Neuronal stem cell (in vitro differentiated cells): ENCODE measurements at regions not wholly inside any gene's neighbourhood (a gene's known extent, or its start where the extent isn't known, plus 50 kb on each side); places are given as distances from the start of the nearest gene placed in this dataset.
"Not testable (repeated sequence)": the region's sequence is repeated elsewhere in the genome, so short reads cannot be mapped to it uniquely, and the experiment has no call there.

ENCODE experiments used
- DNase-seq: peaks from one replicate; pipeline ENCODE4 v3.0.0-alpha.2; 2013; ENCODE audit warnings: low spot score
- H2AFZ ChIP-seq: one replicate; pipeline ENCODE4 v1.6.1; 2013; ENCODE audit warnings: mild to moderate bottlenecking, low read length, inconsistent platforms
- H2AK5ac ChIP-seq: 2 replicates; pipeline ENCODE4 v1.6.1; 2013; ENCODE audit warnings: low read depth, mild to moderate bottlenecking, inconsistent platforms, low read length, moderate library complexity, mixed read lengths
- H2BK120ac ChIP-seq: 2 replicates; pipeline ENCODE4 v1.6.1; 2013; ENCODE audit warnings: low read depth, mild to moderate bottlenecking, inconsistent platforms, low read length, moderate library complexity, mixed read lengths
- H2BK12ac ChIP-seq: one replicate; pipeline ENCODE4 v1.6.1; 2013; ENCODE audit warnings: low read length, inconsistent platforms
- H2BK15ac ChIP-seq: 2 replicates; pipeline ENCODE4 v1.6.1; 2013; ENCODE audit warnings: mild to moderate bottlenecking, low read length, inconsistent platforms, mixed read lengths
- H2BK5ac ChIP-seq: one replicate; pipeline ENCODE4 v1.6.1; 2013; ENCODE audit warnings: inconsistent platforms, mild to moderate bottlenecking, low read length, moderate library complexity
- H3K14ac ChIP-seq: one replicate; pipeline ENCODE4 v1.6.1; 2013; ENCODE audit warnings: low read length, inconsistent platforms
- H3K18ac ChIP-seq: 2 replicates; pipeline ENCODE4 v1.6.1; 2013; ENCODE audit warnings: low read length, inconsistent platforms
- H3K23ac ChIP-seq: 2 replicates; pipeline ENCODE4 v1.6.1; 2013; ENCODE audit warnings: low read depth, mild to moderate bottlenecking, mixed read lengths, low read length, inconsistent platforms; ENCODE audit not compliant: poor library complexity
- H3K27ac ChIP-seq: replicated peaks from 3 replicates; pipeline ENCODE4 v1.5.1; 2013; ENCODE audit warnings: low read length, inconsistent platforms
- H3K27me3 ChIP-seq, 3 experiments: 2 replicates each; pipeline ENCODE4 v1.6.1; 2013; ENCODE audit warnings: low read length in 3 of 3, mild to moderate bottlenecking in 2 of 3, inconsistent platforms in 1 of 3, low read depth in 1 of 3, mixed read lengths in 1 of 3, moderate library complexity in 1 of 3; ENCODE audit not compliant: control insufficient read depth in 3 of 3, insufficient read depth in 3 of 3
- H3K36me3 ChIP-seq, 2 donors: replicated peaks in 1 of 2; 2 replicates each; pipeline ENCODE4 v1.6.1; 2013; ENCODE audit warnings: low read length in 2 of 2; ENCODE audit not compliant: control insufficient read depth in 2 of 2, insufficient read depth in 2 of 2
- H3K4ac ChIP-seq: 2 replicates; pipeline ENCODE4 v1.6.1; 2013; ENCODE audit warnings: inconsistent platforms, mild to moderate bottlenecking, low read length, moderate library complexity
- H3K4me1 ChIP-seq, 2 donors: 1 replicate in 1 of 2; 2 replicates in 1 of 2; pipeline ENCODE4 v1.6.1; 2013; ENCODE audit warnings: low read length in 2 of 2, low read depth in 1 of 2; ENCODE audit not compliant: control insufficient read depth in 2 of 2, insufficient read depth in 1 of 2
- H3K4me2 ChIP-seq: one replicate; pipeline ENCODE4 v1.6.1; 2013; ENCODE audit warnings: mild to moderate bottlenecking, low read length, inconsistent platforms; ENCODE audit not compliant: insufficient read depth, poor library complexity, severe bottlenecking
- H3K4me3 ChIP-seq, 2 donors: 2 replicates each; pipeline ENCODE4 v1.5.1; 2013; ENCODE audit warnings: low read length in 2 of 2, mild to moderate bottlenecking in 2 of 2, inconsistent platforms in 1 of 2, moderate library complexity in 1 of 2
- H3K79me1 ChIP-seq: one replicate; pipeline ENCODE4 v1.6.1; 2013; ENCODE audit warnings: low read depth, mild to moderate bottlenecking, inconsistent platforms, low read length, moderate library complexity
- H3K9ac ChIP-seq: one replicate; pipeline ENCODE4 v1.6.1; 2013; ENCODE audit warnings: mild to moderate bottlenecking, low read depth, low read length, inconsistent platforms; ENCODE audit not compliant: poor library complexity
- H3K9me3 ChIP-seq, 2 donors: replicated peaks in 1 of 2; 2 replicates each; pipeline versions ENCODE3 to v1.6.1; 2013; ENCODE audit warnings: low read length in 2 of 2, mild to moderate bottlenecking in 2 of 2, inconsistent platforms in 1 of 2, low read depth in 1 of 2, mixed read lengths in 1 of 2, moderate library complexity in 1 of 2; ENCODE audit not compliant: control insufficient read depth in 2 of 2, insufficient read depth in 1 of 2
- H4K8ac ChIP-seq: one replicate; pipeline ENCODE4 v1.6.1; 2013; ENCODE audit warnings: low read depth, mild to moderate bottlenecking, inconsistent platforms, low read length, moderate library complexity
- H4K91ac ChIP-seq: one replicate; pipeline ENCODE4 v1.6.1; 2013; ENCODE audit warnings: low read length, low read depth, mild to moderate bottlenecking, inconsistent platforms; ENCODE audit not compliant: poor library complexity
- WGBS, 2 donors: extraction: QIAGEN DNeasy Blood & Tissue Kit; methylation state at CpG; one replicate each; pipeline ENCODE4 v1.1.7; 2013; ENCODE audit warnings: missing lambda C conversion rate in 2 of 2, mixed read lengths in 1 of 2; ENCODE audit not compliant: insufficient read length in 2 of 2, insufficient replicate concordance in 1 of 2; ENCODE audit errors: extremely low coverage in 2 of 2; 5-methylcytosine and 5-hydroxymethylcytosine counted together

DNA sequence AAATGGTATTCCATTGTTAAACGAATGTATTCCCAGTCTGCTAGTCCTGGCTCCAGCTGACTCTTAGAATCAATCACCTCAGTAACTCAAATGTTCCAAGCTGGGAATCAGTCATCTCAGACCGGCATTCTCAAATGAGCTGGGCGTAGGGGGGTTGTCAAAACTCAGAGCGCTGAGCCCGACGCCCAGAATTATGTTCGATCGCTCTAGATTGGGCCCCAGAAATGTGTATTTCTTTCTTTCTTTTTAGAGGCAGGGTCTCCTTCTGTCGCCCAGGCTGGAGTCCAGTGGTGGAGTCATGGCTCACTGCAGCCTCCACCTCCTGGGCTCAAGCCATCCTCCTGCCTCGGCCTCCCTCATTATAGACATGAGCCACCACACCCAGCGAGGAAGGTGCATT lies 99.3 kb upstream of the IGF1R start:
- Histone ChIP-seq H3K27ac (no peak overlapping the region), H2BK5ac (no peak overlapping the region), H2AK5ac (no peak overlapping the region), H3K79me1 (no peaks in the 10 kb centered on the region), H2BK15ac (no peak overlapping the region), H2BK12ac (no peak overlapping the region), H3K9me3 (no peaks in the 10 kb centered on the region), H3K27me3 (peaks cover 0 to 30% (median 12%) of the 10 kb centered on the region in 3 experiments), H2AFZ (peak overlapping the region; percentile 99), H3K4ac (no peak overlapping the region), H3K23ac (no peak overlapping the region), H3K4me2 (peak overlapping the region; percentile 92), H3K4me1 (peaks cover 0 to 3% of the 10 kb centered on the region in 2 donors), H3K18ac (no peak overlapping the region), H4K91ac (no peak overlapping the region), H3K9ac (no peak overlapping the region), H3K14ac (no peak overlapping the region), H3K4me3 (peak overlapping the region; percentile 47 to 58), H2BK120ac (no peak overlapping the region), H3K36me3 (no peaks in the 10 kb centered on the region), H4K8ac (no peak overlapping the region)
- no CpG with 5 or more reads among the region's 11 CpGs for WGBS, 2 donors
- no peak for DNase-seq

DNA sequence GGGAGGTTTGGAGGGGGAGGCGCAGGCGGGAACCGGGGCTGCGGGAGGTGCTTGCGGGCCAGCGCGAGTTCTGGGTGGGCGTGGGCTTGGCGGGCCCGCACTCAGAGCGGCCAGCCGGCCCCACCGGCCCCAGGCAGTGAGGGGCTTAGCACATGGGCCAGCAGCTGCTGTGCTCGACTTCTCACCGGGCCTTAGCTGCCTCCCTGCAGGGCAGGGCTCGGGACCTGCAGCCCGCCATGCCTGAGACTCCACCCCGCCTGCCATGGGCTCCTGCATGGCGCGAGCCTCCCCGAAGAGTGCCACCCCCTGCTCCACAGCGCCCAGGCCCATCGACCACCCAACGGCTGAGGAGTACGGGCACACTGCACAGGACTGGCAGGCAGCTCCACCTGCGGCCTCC lies 98.6 kb upstream of the IGF1R start:
- H3K23ac ChIP-seq = peak overlapping the region; percentile 70
- no peak overlapping the region for H3K27ac ChIP-seq
- no peak overlapping the region for H3K4ac ChIP-seq
- H2BK12ac ChIP-seq = no peak overlapping the region
- no peak overlapping the region for H3K14ac ChIP-seq
- no peak overlapping the region for H4K8ac ChIP-seq
- no peak for DNase-seq
- peak overlapping the region; percentile 62 for H3K18ac ChIP-seq
- no peak overlapping the region for H3K9ac ChIP-seq
- no peak overlapping the region for H3K4me2 ChIP-seq
- H2AFZ ChIP-seq = no peak overlapping the region
- no peaks in the 10 kb centered on the region for H3K36me3 ChIP-seq
- no peak overlapping the region for H2BK120ac ChIP-seq
- no peak overlapping the region for H2BK15ac ChIP-seq
- H4K91ac ChIP-seq = no peak overlapping the region
- H3K4me1 ChIP-seq = peaks cover 0 to 3% of the 10 kb centered on the region in 2 donors
- WGBS, 2 donors = no CpG with 5 or more reads among the region's 26 CpGs
- no peak overlapping the region for H3K4me3 ChIP-seq
- H3K9me3 ChIP-seq = no peaks in the 10 kb centered on the region
- H3K27me3 ChIP-seq = peaks cover 0 to 34% (median 12%) of the 10 kb centered on the region in 3 experiments
- H2BK5ac ChIP-seq = no peak overlapping the region
- H2AK5ac ChIP-seq = peak overlapping the region; percentile 29
- no peaks in the 10 kb centered on the region for H3K79me1 ChIP-seq

DNA sequence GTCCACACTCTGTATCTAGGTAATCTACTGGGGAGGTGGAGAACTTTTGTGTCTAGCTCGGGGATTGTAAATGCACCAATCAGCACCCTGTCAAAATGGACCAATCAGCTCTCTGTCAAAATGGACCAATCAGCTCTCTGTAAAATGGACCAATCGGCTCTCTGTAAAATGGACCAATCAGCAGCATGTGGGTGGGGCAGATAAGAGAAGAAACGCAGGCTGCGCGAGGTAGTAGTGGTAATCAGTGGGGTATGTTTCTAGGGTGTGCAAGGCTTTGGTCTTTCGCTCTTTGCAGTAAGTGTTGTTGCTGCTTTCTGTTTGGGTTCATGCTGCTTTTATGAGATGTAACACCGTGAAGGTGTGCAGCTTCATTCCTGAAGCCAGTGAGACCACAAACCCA lies 98.0 kb upstream of the IGF1R start:
- H3K79me1 ChIP-seq, H3K9me3 ChIP-seq, H4K8ac ChIP-seq, H2BK15ac ChIP-seq, H3K27ac ChIP-seq, H3K23ac ChIP-seq, H3K4me1 ChIP-seq, H2BK12ac ChIP-seq, H3K14ac ChIP-seq, H3K18ac ChIP-seq, H3K4me2 ChIP-seq, H3K4ac ChIP-seq, H2BK5ac ChIP-seq, H2BK120ac ChIP-seq, H3K4me3 ChIP-seq, H3K9ac ChIP-seq, H4K91ac ChIP-seq, H3K36me3 ChIP-seq, H2AK5ac ChIP-seq, H2AFZ ChIP-seq, DNase-seq: not testable (repeated sequence)
- no CpG with 5 or more reads among the region's 7 CpGs for WGBS, 2 donors
- H3K27me3 ChIP-seq = peaks cover 0 to 32% (median 12%) of the 10 kb centered on the region in 3 experiments

DNA sequence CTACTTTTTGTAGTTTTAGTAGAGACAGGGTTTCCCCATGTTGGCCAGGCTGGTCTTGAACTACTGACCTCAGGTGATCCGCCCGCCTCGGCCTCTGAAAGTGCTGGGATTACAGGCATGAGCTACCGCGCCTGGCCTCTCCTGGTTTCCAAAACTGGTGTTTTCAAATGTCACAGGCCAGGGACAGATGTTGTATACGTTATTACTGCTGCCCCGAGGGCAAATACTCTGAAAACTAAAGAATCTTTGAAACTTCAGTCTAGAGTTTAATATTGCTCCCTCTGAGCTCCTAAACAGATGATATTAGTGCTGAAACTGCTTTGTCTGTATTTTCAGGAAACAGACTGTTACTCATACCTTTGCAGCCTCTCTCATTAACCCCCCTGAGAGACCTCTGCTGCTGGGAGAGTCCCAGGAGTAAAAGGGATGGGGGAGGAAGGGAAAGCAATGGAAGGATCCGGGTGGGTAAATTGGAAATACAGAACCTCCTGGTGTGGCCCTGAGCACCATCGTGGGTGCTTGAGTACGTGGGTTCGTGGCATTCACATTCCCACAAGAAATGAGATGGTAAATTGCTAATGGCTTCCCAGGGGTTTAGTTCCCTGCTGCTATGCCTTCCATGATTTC lies 96.3 kb upstream of the IGF1R start:
- H3K27me3 ChIP-seq = peaks cover 0 to 15% (median 8%) of the 10 kb centered on the region in 3 experiments
- no peak overlapping the region for H3K18ac ChIP-seq
- H3K4ac ChIP-seq = no peak overlapping the region
- H3K79me1 ChIP-seq = no peaks in the 10 kb centered on the region
- no peaks in the 10 kb centered on the region for H3K9me3 ChIP-seq
- no peak overlapping the region for H3K9ac ChIP-seq
- no peak overlapping the region for H3K23ac ChIP-seq
- H2BK15ac ChIP-seq = no peak overlapping the region
- no peak overlapping the region for H3K4me2 ChIP-seq
- H3K4me1 ChIP-seq = peaks cover 0 to 3% of the 10 kb centered on the region in 2 donors
- H4K8ac ChIP-seq = no peak overlapping the region
- H2BK5ac ChIP-seq = no peak overlapping the region
- H2AK5ac ChIP-seq = no peak overlapping the region
- no peak overlapping the region for H3K4me3 ChIP-seq
- H2BK120ac ChIP-seq = no peak overlapping the region
- H2AFZ ChIP-seq = no peak overlapping the region
- WGBS, 2 donors = no CpG with 5 or more reads among the region's 11 CpGs
- DNase-seq = no peak
- H3K27ac ChIP-seq = no peak overlapping the region
- H3K36me3 ChIP-seq = no peaks in the 10 kb centered on the region
- no peak overlapping the region for H3K14ac ChIP-seq
- no peak overlapping the region for H4K91ac ChIP-seq
- no peak overlapping the region for H2BK12ac ChIP-seq
